GM12873 (cell line): ENCODE measurements at regions not wholly inside any gene's neighbourhood (a gene's known extent, or its start where the extent isn't known, plus 50 kb on each side); places are given as distances from the start of the nearest gene placed in this dataset.

Experiments
- TF ChIP-seq, protein P1 (sequence below): IDR thresholded peaks from 2 replicates; pipeline ENCODE4 v1.5.1; 2012; ENCODE audit warnings: low read depth, mild to moderate bottlenecking, moderate library complexity, low read length, control low read depth; ENCODE audit not compliant: insufficient read depth; ENCODE audit errors: missing control alignments

DNA sequence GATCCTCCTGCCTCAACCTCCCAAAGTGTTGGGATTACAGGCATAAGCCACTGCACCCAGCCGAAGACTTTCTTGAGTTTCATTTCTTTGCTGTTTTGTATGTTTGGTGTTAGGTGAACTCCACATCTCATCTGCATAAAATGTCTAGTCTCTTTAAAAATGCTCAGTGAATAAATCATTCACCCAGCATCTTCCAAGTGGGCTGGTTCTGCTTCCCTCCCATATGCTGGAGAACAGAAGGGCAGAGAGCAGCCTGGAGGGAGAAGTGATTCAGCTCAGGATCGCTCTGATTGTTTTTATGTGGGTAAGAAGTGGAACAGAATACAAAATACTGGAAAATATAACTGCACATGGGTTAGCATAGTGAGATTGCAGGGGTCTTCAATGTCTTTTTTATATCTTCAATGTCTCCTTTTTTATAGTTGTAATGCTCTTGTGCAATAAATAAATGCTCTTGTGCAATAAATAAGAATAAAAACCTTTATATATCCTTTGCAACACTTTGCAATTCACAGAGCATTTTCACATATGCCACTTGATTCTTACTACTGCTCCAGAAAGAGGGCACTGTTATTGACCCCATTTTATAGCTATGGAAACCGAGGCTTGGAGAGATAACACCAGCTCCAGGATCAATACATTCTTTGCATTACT lies 253.0 kb upstream of the NCKAP5 start:
- TF ChIP-seq, protein P1, sequence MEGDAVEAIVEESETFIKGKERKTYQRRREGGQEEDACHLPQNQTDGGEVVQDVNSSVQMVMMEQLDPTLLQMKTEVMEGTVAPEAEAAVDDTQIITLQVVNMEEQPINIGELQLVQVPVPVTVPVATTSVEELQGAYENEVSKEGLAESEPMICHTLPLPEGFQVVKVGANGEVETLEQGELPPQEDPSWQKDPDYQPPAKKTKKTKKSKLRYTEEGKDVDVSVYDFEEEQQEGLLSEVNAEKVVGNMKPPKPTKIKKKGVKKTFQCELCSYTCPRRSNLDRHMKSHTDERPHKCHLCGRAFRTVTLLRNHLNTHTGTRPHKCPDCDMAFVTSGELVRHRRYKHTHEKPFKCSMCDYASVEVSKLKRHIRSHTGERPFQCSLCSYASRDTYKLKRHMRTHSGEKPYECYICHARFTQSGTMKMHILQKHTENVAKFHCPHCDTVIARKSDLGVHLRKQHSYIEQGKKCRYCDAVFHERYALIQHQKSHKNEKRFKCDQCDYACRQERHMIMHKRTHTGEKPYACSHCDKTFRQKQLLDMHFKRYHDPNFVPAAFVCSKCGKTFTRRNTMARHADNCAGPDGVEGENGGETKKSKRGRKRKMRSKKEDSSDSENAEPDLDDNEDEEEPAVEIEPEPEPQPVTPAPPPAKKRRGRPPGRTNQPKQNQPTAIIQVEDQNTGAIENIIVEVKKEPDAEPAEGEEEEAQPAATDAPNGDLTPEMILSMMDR, result no peak

DNA sequence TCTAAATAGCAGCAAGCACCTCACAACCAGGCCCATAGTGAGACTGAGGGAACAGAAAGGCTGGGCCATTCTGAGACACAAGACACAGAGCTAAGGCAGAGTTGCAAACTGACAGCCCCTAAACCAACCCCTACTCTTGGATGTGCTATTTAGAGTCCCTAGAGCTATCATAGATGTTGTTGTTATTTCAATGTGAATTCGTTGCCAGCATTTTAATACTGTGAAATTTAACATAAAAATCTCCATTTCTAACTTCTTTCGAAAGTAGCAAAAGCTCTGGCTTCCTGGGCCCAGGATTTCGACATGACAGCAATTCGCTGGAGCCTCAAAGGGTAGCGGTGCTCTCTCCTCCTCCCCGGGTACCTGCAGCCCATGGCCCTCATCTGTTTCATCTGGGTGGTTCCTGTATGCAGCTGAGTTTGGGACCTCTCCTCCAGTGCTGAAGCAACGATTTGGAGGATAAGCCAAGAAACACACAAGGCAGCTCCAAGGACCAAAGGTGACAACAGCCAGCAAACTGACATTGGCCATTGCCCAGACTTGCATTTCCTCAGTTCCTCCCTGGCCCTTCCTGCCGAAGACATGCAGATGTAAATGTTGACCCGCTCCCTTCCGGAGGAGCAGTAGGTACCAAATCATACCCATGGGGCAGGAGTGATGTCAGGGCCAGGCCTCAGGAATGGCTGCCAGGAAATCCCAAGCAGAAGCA lies 254.4 kb upstream of the NCKAP5 start:
- TF ChIP-seq, protein P1, result no peak

DNA sequence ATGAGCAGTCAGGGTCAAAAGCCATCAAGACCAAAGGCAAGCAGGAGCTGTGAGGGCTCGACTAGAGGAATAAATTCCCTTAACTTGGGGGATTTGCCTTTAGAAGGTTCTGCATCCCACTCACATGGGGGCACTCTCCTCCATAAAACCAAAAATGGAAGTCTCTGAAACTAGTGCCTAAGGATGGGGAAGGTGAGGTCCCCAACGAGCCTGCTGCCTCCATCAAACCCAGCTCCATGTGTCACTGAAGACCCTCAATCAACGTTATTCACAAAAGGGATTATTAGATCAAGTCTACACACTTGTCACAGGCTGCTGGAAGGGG lies 254.9 kb upstream of the NCKAP5 start:
- TF ChIP-seq, protein P1, result no peak

DNA sequence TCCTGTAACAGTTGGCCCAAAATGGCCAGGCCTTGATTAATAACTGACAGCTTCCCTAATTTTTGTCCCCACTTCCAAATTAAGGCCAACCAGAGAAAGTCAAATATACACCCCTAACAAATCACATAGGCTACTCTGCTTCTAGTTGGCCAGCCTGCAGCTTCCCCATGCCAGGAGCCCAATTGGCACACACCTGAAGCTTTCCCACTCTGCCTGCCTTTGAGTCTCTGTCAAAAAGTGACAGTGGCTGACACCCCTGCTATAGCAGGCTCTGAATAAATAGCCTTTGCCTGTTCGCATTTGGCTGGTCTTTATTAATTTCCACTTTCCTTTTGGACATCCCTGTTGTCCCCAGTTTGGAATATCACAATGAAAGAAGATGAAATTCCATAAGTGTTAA lies 256.6 kb upstream of the NCKAP5 start:
- TF ChIP-seq, protein P1, result no peak

DNA sequence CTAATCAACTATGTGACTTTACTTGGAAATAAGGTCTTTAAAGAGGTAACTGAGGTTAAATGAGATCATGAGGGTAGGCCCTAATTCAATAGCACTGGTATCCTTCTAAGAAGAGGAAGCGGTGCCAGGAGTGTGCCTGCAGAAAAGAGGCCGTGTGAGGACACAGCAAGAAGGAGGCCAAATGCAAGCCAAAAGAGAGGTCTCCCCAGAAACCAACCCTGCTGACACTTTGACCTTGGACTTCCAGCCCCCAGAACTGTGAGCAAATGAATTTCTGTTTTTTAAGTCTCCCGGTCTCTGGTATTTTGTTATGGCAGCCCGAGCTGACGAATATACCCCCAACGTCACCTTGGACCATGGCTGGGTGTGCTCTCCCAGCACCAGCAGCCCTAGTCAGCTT lies 257.5 kb upstream of the NCKAP5 start:
- TF ChIP-seq, protein P1, result no peak

DNA sequence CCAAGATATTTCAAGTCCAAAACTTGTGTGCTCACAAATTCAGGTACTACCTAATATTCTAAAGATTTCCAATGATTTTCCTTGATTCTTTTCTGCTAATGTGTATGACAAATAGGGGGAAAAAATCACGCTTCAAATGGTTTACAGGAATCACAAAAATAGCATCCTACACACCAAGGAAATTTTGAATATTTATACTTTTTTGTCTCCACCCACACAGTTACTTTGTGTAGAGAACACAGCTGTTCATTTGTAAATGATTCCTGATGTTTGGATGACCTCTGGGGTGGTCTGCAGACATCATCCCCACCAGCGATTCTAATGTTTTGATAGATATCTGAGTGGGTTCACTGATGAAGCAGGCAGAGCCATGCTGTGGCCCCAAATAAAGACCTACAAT lies 260.6 kb upstream of the NCKAP5 start:
- TF ChIP-seq, protein P1, result no peak

DNA sequence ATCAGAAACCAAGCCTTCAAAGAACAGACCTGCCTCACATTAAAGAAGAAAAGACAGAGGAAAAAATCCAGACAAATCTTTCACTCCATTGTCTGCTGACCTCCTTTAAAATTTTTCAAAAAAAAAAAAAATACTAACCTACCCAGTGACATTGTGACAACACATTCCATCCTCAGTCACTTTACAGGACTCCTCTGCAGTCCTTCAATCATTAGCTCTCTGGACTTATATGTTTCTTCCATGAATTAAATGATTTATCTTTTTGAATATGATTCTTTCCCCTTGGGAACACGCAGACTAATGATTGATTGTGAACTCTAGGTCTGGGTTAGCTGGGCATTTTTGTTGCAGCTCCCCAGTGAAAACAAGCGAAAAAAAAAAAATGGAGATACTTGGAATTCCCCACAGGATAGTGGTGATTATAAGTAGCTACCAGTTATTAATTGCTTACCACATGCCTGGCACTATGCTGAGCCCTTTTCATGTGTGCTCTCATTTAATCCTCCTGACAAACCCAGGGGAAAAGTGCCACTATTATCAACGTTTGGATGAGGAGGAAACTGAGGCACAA lies 261.3 kb upstream of the NCKAP5 start:
- TF ChIP-seq, protein P1, result no peak
